T-cell (primary cell): ENCODE measurements at regions not wholly inside any gene's neighbourhood (a gene's known extent, or its start where the extent isn't known, plus 50 kb on each side); places are given as distances from the start of the nearest gene placed in this dataset.

Experiments
- ATAC-seq, 4 experiments: fragments of 200-7000 bp in 3 of 4; fragments of 150-1000 bp in 1 of 4; cut with Tn5 transposase; replicated peaks in 1 of 4; 1 replicate in 3 of 4; 2 replicates in 1 of 4; pipeline ENCODE4 v1.10.0; 2021; ENCODE audit warnings: moderate library complexity in 3 of 4, mild to moderate bottlenecking in 2 of 4, moderate number of reproducible peaks in 1 of 4
- CTCF ChIA-PET, 2 donors: fragments of 300-600 bp; sonication (Branson Sonifier 250); formaldehyde crosslinking; loops; one replicate each; lab custom pipeline; 2022; ENCODE audit warnings: antibody characterized with exemption in 2 of 2; lab: Charles Lee
- POLR2A ChIA-PET, 2 donors: fragments of 300-600 bp; sonication (Branson Sonifier 250); formaldehyde crosslinking; loops; one replicate each; lab custom pipeline; 2022; ENCODE audit warnings: antibody characterized with exemption in 2 of 2; lab: Charles Lee
- DNase-seq, 35 experiments: peaks; one replicate each; pipeline versions ENCODE4 v3.0.0 to v3.0.0-alpha.2; 2013 to 2023
- H3K27ac ChIP-seq: one replicate; pipeline ENCODE4 v1.5.1; 2013; ENCODE audit warnings: low read length
- H3K27me3 ChIP-seq, 2 experiments: replicated peaks in 1 of 2; 1 replicate in 1 of 2; 2 replicates in 1 of 2; pipeline versions ENCODE4 v1.6.1 to v1.7.0; 2013; ENCODE audit warnings: low read length in 1 of 2, mixed read lengths in 1 of 2; ENCODE audit not compliant: control insufficient read depth in 2 of 2, insufficient read depth in 2 of 2; ENCODE audit errors: extremely low read depth in 1 of 2
- H3K36me3 ChIP-seq, 2 donors: 1 replicate in 1 of 2; 2 replicates in 1 of 2; pipeline versions ENCODE4 v1.6.1 to v1.7.0; 2013; ENCODE audit warnings: low read length in 1 of 2; ENCODE audit not compliant: control insufficient read depth in 2 of 2, insufficient read depth in 1 of 2; ENCODE audit errors: extremely low read depth in 1 of 2
- H3K4me1 ChIP-seq, 2 experiments: 1 replicate in 1 of 2; 2 replicates in 1 of 2; pipeline versions ENCODE4 v1.6.1 to v1.7.0; 2013; ENCODE audit warnings: low read length in 2 of 2, mixed read lengths in 1 of 2; ENCODE audit not compliant: insufficient read depth in 2 of 2, control insufficient read depth in 1 of 2; ENCODE audit errors: extremely low read depth in 1 of 2
- H3K4me3 ChIP-seq, 2 donors: 1 replicate in 1 of 2; 2 replicates in 1 of 2; pipeline versions ENCODE4 v1.5.1 to v1.7.0; 2013; ENCODE audit warnings: mild to moderate bottlenecking in 2 of 2, low read length in 1 of 2, moderate library complexity in 1 of 2; ENCODE audit not compliant: control insufficient read depth in 1 of 2; ENCODE audit errors: extremely low read depth in 1 of 2
- H3K9me3 ChIP-seq: 2 replicates; pipeline ENCODE4 v1.7.0; 2013
- H3K27ac Mint-ChIP-seq, 2 donors: one replicate each; pipeline ENCODE4 v1.8.0; 2020 to 2021; ENCODE audit warnings: mild to moderate bottlenecking in 2 of 2, mixed read lengths in 2 of 2
- H3K27me3 Mint-ChIP-seq, 2 donors: one replicate each; pipeline ENCODE4 v1.8.0; 2021 to 2022; ENCODE audit warnings: mixed read lengths in 2 of 2
- H3K36me3 Mint-ChIP-seq: one replicate; pipeline ENCODE4 v1.8.0; 2021; ENCODE audit warnings: mixed read lengths
- H3K4me1 Mint-ChIP-seq, 3 donors: one replicate each; pipeline ENCODE4 v1.8.0; 2020 to 2022; ENCODE audit warnings: mixed read lengths in 3 of 3, mild to moderate bottlenecking in 1 of 3
- H3K4me3 Mint-ChIP-seq, 3 donors: one replicate each; pipeline ENCODE4 v1.8.0; 2020 to 2022; ENCODE audit warnings: mild to moderate bottlenecking in 3 of 3, mixed read lengths in 3 of 3, moderate library complexity in 3 of 3
- H3K9me3 Mint-ChIP-seq, 3 donors: one replicate each; pipeline ENCODE4 v1.8.0; 2020 to 2022; ENCODE audit warnings: mixed read lengths in 3 of 3
- WGBS: methylation state at CpG from one replicate; pipeline ENCODE4 v1.1.5; 2013; ENCODE audit warnings: missing lambda C conversion rate; ENCODE audit not compliant: insufficient coverage; 5-methylcytosine and 5-hydroxymethylcytosine counted together

DNA sequence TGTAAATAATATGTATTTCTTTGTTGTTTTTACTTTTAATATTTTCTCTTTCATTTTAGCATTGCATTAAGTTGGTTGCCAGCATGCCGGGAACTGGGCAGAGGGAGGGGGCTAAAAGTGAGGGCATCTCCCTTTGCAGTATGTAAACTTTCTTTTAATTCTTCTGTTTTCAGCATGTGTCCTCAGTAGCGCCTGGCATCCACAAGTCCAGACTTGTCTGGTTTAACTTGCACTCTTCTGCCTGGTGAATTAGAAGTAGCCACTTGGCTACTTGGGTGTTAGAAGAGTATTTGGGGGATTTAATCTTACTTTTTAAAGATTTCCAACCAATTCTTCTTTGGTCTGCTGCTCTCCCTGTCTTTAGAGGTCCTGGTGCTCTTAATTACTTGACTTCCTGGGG is 117.2 kb upstream of the SCAF11 start:
- Histone ChIP-seq H3K4me3 (no peak overlapping the region), H3K9me3 (no peaks in the 10 kb centered on the region), H3K27me3 (peaks cover 0 to 12% of the 10 kb centered on the region in 2 experiments), H3K27ac (no peak overlapping the region), H3K36me3 (no peaks in the 10 kb centered on the region), H3K4me1 (no peaks in the 10 kb centered on the region)
- Mint-ChIP-seq H3K27me3 (peaks cover 6 to 8% of the 10 kb centered on the region in 2 donors), H3K4me1 (peaks cover 0 to 6% (median 0%) of the 10 kb centered on the region in 3 donors), H3K27ac (no peak overlapping the region), H3K9me3 (peaks cover 5 to 8% (median 6%) of the 10 kb centered on the region in 3 donors), H3K36me3 (peaks cover 5% of the 10 kb centered on the region), H3K4me3 (no peak overlapping the region)
- POLR2A ChIA-PET, result interaction anchor here in 1 of 2 donors (0.6 kb wide), 1 partner anchor 18 kb away, joined by 4 read pairs; no protein-coding TSS in a partner anchor
- no CpG with 5 or more reads among the region's 2 CpGs for WGBS
- DNase-seq, result no peak
- no peak for ATAC-seq
- CTCF ChIA-PET, result no interaction called here

DNA sequence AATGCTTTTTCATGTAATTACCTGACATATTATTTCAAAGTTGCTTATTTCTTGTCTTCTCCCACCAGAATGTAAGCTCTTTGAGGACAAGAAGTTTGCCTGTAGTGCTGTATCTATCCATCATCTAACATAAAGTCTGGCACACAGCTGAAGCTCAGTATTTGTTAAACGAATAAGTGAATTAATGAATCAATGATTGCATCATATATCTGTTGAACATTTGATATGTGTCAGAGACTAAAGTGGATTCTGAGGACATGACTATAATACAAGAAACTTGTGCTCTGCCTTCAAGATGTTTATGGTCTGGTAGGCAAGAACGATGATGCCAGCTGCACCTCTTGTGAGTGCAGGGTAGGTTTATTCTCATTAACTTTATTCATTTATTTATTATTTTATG is 115.4 kb upstream of the SCAF11 start:
- CTCF ChIA-PET, result no interaction called here
- Mint-ChIP-seq H3K4me1 (peaks cover 0 to 6% (median 0%) of the 10 kb centered on the region in 3 donors), H3K4me3 (no peak overlapping the region), H3K27me3 (peaks cover 0 to 6% of the 10 kb centered on the region in 2 donors), H3K9me3 (no peaks in the 10 kb centered on the region), H3K36me3 (no peaks in the 10 kb centered on the region), H3K27ac (no peak overlapping the region)
- Histone ChIP-seq H3K4me1 (no peaks in the 10 kb centered on the region), H3K36me3 (no peaks in the 10 kb centered on the region), H3K27me3 (peaks cover 0 to 17% of the 10 kb centered on the region in 2 experiments), H3K9me3 (no peaks in the 10 kb centered on the region), H3K4me3 (no peak overlapping the region), H3K27ac (no peak overlapping the region)
- ATAC-seq (no peak), DNase-seq (no peak)
- POLR2A ChIA-PET, result no interaction called here
- 83% methylated on average over 1 of the region's 2 CpGs for WGBS

DNA sequence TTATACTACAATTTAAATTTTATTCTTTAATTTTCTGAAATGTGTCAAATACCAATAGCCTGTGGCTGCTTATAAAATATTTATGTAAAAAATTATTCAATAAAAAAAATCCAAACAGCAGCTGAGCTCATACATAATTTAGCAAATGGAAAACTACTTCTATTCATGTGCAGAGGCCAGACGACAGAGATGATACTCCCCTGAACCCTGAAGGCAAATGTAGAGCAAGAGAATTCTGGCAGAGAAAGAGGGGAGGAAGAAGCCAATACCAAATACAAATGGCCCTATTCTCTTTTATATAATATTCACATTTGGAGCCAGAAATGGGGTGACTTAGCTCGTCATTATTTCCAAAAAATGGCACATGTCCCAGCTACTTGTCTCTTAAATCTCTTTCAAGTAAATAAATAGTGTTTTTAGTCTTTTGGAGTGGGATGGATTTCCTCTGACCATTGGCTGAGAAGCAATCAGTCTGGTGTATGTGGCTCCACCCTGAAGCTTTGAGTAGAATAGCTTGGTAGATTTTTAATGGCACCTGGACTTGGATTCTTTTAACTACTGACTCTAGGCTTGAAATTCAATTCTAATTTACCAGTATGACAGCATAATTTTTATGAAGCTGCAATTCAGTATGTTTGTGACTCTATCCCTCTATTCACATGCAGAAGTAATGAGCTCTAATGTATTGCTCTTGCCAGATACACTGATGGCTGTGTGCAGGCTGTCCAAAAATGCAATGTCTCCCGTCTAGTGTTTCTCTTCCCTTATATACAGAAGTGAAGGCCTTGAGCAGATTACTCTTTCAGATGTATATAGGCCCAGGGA is 113.4 kb upstream of the SCAF11 start:
- ChIA-PET POLR2A (interaction anchor here in 1 of 2 donors (0.5 kb wide), 1 partner anchor 522 kb away, joined by 4 read pairs; no protein-coding TSS in a partner anchor), CTCF (interaction anchor here in 1 of 2 donors (0.6 kb wide), 1 partner anchor 808 kb away, joined by 5 read pairs; no protein-coding TSS in a partner anchor)
- H3K27me3 Mint-ChIP-seq, result peaks cover 0 to 2% of the 10 kb centered on the region in 2 donors
- H3K27ac Mint-ChIP-seq, result no peak overlapping the region
- H3K9me3 Mint-ChIP-seq, result no peaks in the 10 kb centered on the region
- Histone ChIP-seq H3K27ac (no peak overlapping the region), H3K27me3 (peaks cover 0 to 8% of the 10 kb centered on the region in 2 experiments), H3K36me3 (no peaks in the 10 kb centered on the region), H3K4me1 (no peaks in the 10 kb centered on the region), H3K4me3 (no peak overlapping the region), H3K9me3 (no peaks in the 10 kb centered on the region)
- H3K4me1 Mint-ChIP-seq, result peaks cover 0 to 2% (median 0%) of the 10 kb centered on the region in 3 donors
- ATAC-seq (no peak), DNase-seq (no peak)
- no CpG with 5 or more reads among the region's 3 CpGs for WGBS
- H3K36me3 Mint-ChIP-seq, result no peaks in the 10 kb centered on the region
- no peak overlapping the region for H3K4me3 Mint-ChIP-seq

DNA sequence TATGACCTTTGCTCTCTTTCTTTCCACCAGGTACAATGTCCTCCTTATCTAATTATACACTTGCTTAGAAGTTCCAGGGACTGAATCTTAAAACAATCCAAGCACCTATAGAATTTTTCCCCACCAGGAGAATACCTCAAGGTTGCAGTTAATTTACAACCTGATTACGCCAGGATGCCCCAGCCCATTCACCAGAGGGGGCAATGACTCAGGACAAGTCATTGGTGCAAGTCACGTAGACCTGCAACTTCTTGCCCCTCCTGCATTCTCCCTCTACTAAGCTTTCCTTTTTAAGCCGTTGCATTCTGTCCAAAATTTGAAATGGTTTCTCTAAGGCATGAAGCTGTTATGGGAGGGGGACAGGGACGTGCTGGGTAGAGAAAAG is 111.1 kb upstream of the SCAF11 start:
- no peaks in the 10 kb centered on the region for H3K9me3 ChIP-seq
- peaks cover 0 to 6% of the 10 kb centered on the region in 2 experiments for H3K27me3 ChIP-seq
- no peaks in the 10 kb centered on the region for H3K36me3 ChIP-seq
- CTCF ChIA-PET, result no interaction called here
- H3K4me1 ChIP-seq, result no peaks in the 10 kb centered on the region
- no peak overlapping the region for H3K4me3 ChIP-seq
- Mint-ChIP-seq H3K9me3 (peaks cover 0 to under 1% (median 0%) of the 10 kb centered on the region in 3 donors), H3K27ac (no peak overlapping the region), H3K4me3 (no peak overlapping the region), H3K27me3 (peaks cover 0 to 7% of the 10 kb centered on the region in 2 donors), H3K36me3 (no peaks in the 10 kb centered on the region), H3K4me1 (no peaks in the 10 kb centered on the region)
- no CpG with 5 or more reads among the region's 4 CpGs for WGBS
- DNase-seq (no peak), ATAC-seq (no peak)
- POLR2A ChIA-PET, result no interaction called here
- no peak overlapping the region for H3K27ac ChIP-seq

DNA sequence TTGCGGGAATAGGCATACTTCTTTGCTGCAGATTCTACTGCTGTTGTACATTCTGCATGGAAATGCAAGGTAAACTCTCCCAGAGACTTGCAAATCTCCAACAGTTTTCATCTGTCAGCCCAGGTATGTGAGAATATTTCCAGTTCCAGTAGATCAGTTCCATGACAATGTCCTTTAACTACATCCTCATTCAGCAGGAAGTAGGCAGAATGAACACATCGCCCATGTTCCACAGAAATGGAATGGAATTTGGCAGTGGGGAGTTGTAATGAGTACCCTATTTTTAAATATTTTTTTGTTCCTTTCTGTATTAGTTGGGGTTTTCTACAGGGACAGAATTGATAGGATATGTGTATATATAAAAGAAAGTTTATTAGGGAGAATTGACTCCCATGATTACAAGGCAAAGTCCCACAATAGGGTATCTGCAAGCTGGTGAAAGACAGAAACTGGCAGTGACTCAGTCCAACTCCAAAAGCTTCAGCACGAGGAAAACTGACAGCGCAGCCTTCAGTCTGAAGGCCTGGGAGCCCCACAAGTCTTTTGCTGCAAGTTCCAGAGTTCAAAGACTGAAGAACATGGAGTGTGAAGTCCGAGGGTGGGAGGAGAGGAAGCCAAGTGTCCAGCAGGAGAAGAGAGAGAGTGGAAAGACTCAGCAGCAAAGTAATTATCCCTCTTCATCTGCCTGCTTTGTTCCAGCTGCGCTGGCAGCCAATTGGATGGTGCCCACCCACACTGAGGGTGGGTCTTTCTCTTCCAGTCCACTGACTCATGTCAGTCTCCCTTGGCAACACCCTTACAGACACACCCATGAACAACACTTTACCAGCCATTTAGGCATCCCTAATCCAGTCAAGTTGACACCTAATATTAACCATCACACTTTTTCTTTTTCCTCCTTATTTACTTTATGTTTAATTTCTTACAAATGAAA is 110.4 kb upstream of the SCAF11 start:
- Mint-ChIP-seq H3K4me1 (no peaks in the 10 kb centered on the region), H3K4me3 (no peak overlapping the region), H3K27ac (no peak overlapping the region), H3K27me3 (peaks cover 3 to 13% of the 10 kb centered on the region in 2 donors), H3K9me3 (peaks cover 0 to 4% (median 0%) of the 10 kb centered on the region in 3 donors), H3K36me3 (no peaks in the 10 kb centered on the region)
- H3K4me1 ChIP-seq, result no peaks in the 10 kb centered on the region
- H3K4me3 ChIP-seq, result no peak overlapping the region
- no peak overlapping the region for H3K27ac ChIP-seq
- DNase-seq, result no peak
- no peaks in the 10 kb centered on the region for H3K9me3 ChIP-seq
- no peak for ATAC-seq
- ChIA-PET CTCF (interaction anchor here in 1 of 2 donors (0.6 kb wide), 1 partner anchor 550 kb away, joined by 3 read pairs; no protein-coding TSS in a partner anchor), POLR2A (no interaction called here)
- H3K36me3 ChIP-seq, result no peaks in the 10 kb centered on the region
- WGBS, result 89% methylated on average over 4 of the region's 6 CpGs
- peaks cover 0 to 6% of the 10 kb centered on the region in 2 experiments for H3K27me3 ChIP-seq
